ENCODE measurements at regions not wholly inside any gene's neighbourhood (a gene's known extent, or its start where the extent isn't known, plus 50 kb on each side); places are given as distances from the start of the nearest gene placed in this dataset.

GRCh38 chr20:7264137-7264536 lies 496.7 kb downstream of the BMP2 start:
- H3K9me3 ChIP-seq (ENCODE audit: control insufficient read depth in 4 of 4, insufficient read depth in 3 of 4, low read length in 3 of 4), result no peaks in the 10 kb centered on the region
- H3K4me1 ChIP-seq (ENCODE audit: control insufficient read depth in 5 of 5, insufficient read depth in 5 of 5, low read length in 5 of 5), result no peaks in the 10 kb centered on the region
- H3K27me3 ChIP-seq (ENCODE audit: control insufficient read depth in 3 of 3, insufficient read depth in 3 of 3, low read length in 2 of 3), result no peaks in the 10 kb centered on the region
- H3K36me3 ChIP-seq (ENCODE audit: control insufficient read depth in 4 of 4, insufficient read depth in 4 of 4, low read length in 4 of 4), result no peaks in the 10 kb centered on the region
- no peak overlapping the region for H3K27ac ChIP-seq (ENCODE audit: low read depth in 1 of 2, low read length in 1 of 2)
- 93 to 100% methylated on average over 1 of the region's 1 CpG for WGBS, 2 donors
- no peak overlapping the region for H3K4me3 ChIP-seq
- ATAC-seq (ENCODE audit: insufficient read depth, low FRiP score) (no peak), DNase-seq (no peak)
- no peak overlapping the region for H3K9ac ChIP-seq (ENCODE audit: insufficient read depth in 1 of 2, low read length in 2 of 2)
- TF ChIP-seq, protein P1, sequence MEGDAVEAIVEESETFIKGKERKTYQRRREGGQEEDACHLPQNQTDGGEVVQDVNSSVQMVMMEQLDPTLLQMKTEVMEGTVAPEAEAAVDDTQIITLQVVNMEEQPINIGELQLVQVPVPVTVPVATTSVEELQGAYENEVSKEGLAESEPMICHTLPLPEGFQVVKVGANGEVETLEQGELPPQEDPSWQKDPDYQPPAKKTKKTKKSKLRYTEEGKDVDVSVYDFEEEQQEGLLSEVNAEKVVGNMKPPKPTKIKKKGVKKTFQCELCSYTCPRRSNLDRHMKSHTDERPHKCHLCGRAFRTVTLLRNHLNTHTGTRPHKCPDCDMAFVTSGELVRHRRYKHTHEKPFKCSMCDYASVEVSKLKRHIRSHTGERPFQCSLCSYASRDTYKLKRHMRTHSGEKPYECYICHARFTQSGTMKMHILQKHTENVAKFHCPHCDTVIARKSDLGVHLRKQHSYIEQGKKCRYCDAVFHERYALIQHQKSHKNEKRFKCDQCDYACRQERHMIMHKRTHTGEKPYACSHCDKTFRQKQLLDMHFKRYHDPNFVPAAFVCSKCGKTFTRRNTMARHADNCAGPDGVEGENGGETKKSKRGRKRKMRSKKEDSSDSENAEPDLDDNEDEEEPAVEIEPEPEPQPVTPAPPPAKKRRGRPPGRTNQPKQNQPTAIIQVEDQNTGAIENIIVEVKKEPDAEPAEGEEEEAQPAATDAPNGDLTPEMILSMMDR (IDR thresholded peaks at IDR 0.05; ENCODE audit: control extremely low read depth, extremely low read depth), result no peak

GRCh38 chr20:7269452-7269851 lies 502.0 kb downstream of the BMP2 start:
- TF ChIP-seq, protein P1 (IDR thresholded peaks at IDR 0.05; ENCODE audit: control extremely low read depth, extremely low read depth), result no peak
- H3K4me1 ChIP-seq (ENCODE audit: control insufficient read depth in 5 of 5, insufficient read depth in 5 of 5, low read length in 5 of 5), result no peaks in the 10 kb centered on the region
- no peak overlapping the region for H3K4me3 ChIP-seq
- H3K36me3 ChIP-seq (ENCODE audit: control insufficient read depth in 4 of 4, insufficient read depth in 4 of 4, low read length in 4 of 4), result no peaks in the 10 kb centered on the region
- no peak overlapping the region for H3K27ac ChIP-seq (ENCODE audit: low read depth in 1 of 2, low read length in 1 of 2)
- H3K9me3 ChIP-seq (ENCODE audit: control insufficient read depth in 4 of 4, insufficient read depth in 3 of 4, low read length in 3 of 4), result no peaks in the 10 kb centered on the region
- H3K9ac ChIP-seq (ENCODE audit: insufficient read depth in 1 of 2, low read length in 2 of 2), result peak overlapping the region in 1 of 2 donors; percentile 16
- ATAC-seq (ENCODE audit: insufficient read depth, low FRiP score), result no peak
- no peaks in the 10 kb centered on the region for H3K27me3 ChIP-seq (ENCODE audit: control insufficient read depth in 3 of 3, insufficient read depth in 3 of 3, low read length in 2 of 3)
- DNase-seq, result no peak
- WGBS, 2 donors, result 59 to 60% methylated on average over 4 of the region's 4 CpGs

DNA sequence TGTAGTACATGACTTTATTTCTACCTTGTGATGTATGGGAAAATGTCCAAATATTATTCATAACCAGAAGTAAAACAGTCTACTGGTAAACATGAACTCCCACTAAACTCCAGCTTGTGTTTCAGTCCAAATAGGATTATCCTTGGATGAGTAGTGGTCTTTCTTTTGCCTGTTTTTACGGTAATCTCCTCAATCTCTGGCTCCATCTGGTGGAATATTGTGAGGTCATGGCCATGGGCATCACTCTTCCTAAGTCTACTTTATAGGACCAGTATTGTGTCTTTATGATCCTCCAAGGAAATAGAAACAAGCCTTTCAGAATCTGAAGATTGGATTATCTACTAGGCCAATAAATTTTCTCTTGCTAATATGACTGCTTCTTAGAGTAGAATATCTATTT lies 505.0 kb downstream of the BMP2 start:
- WGBS, 2 donors, result 62 to 83% methylated on average over 1 of the region's 1 CpG
- ATAC-seq (ENCODE audit: insufficient read depth, low FRiP score) (no peak), DNase-seq (peak in 2 of 3 donors; percentile 54 to 61)
- Histone ChIP-seq H3K4me1 (ENCODE audit: control insufficient read depth in 5 of 5, insufficient read depth in 5 of 5, low read length in 5 of 5) (no peaks in the 10 kb centered on the region), H3K36me3 (ENCODE audit: control insufficient read depth in 4 of 4, insufficient read depth in 4 of 4, low read length in 4 of 4) (no peaks in the 10 kb centered on the region), H3K4me3 (no peak overlapping the region), H3K9me3 (ENCODE audit: control insufficient read depth in 4 of 4, insufficient read depth in 3 of 4, low read length in 3 of 4) (no peaks in the 10 kb centered on the region), H3K27ac (ENCODE audit: low read depth in 1 of 2, low read length in 1 of 2) (no peak overlapping the region), H3K27me3 (ENCODE audit: control insufficient read depth in 3 of 3, insufficient read depth in 3 of 3, low read length in 2 of 3) (no peaks in the 10 kb centered on the region), H3K9ac (ENCODE audit: insufficient read depth in 1 of 2, low read length in 2 of 2) (no peak overlapping the region)
- TF ChIP-seq, protein P1 (IDR thresholded peaks at IDR 0.05; ENCODE audit: control extremely low read depth, extremely low read depth), result no peak

- no peaks in the 10 kb centered on the region for H3K27me3 ChIP-seq (ENCODE audit: control insufficient read depth in 3 of 3, insufficient read depth in 3 of 3, low read length in 2 of 3)
- no peaks in the 10 kb centered on the region for H3K9me3 ChIP-seq (ENCODE audit: control insufficient read depth in 4 of 4, insufficient read depth in 3 of 4, low read length in 3 of 4)
- H3K27ac ChIP-seq (ENCODE audit: low read depth in 1 of 2, low read length in 1 of 2), result no peak overlapping the region
- TF ChIP-seq, protein P1 (IDR thresholded peaks at IDR 0.05; ENCODE audit: control extremely low read depth, extremely low read depth), result no peak
- no peaks in the 10 kb centered on the region for H3K4me1 ChIP-seq (ENCODE audit: control insufficient read depth in 5 of 5, insufficient read depth in 5 of 5, low read length in 5 of 5)
- ATAC-seq (ENCODE audit: insufficient read depth, low FRiP score) (no peak), DNase-seq (no peak)
- no peak overlapping the region for H3K9ac ChIP-seq (ENCODE audit: insufficient read depth in 1 of 2, low read length in 2 of 2)
- H3K4me3 ChIP-seq, result no peak overlapping the region
- H3K36me3 ChIP-seq (ENCODE audit: control insufficient read depth in 4 of 4, insufficient read depth in 4 of 4, low read length in 4 of 4), result no peaks in the 10 kb centered on the region
Observed at GRCh38 chr20:7274870-7275269, 507.4 kb downstream of the BMP2 start.

All from lung (tissue), 11 donors.